Bronchial epithelial cell (primary cell): ENCODE measurements at regions not wholly inside any gene's neighbourhood (a gene's known extent, or its start where the extent isn't known, plus 50 kb on each side); places are given as distances from the start of the nearest gene placed in this dataset.

Experiments used
- DNase-seq: peaks from one replicate; pipeline ENCODE4 v3.0.0-alpha.2; 2010; ENCODE audit warnings: low read depth
- FAIRE-seq: peaks from 2 replicates; lab custom pipeline; 2011; peaks lifted over from hg19 to GRCh38; lab: Jason Lieb, UNC
- H3K27me3 ChIP-seq: 2 replicates; pipeline ENCODE4 v1.5.1; 2011; ENCODE audit warnings: low read length; ENCODE audit not compliant: control insufficient read depth, insufficient read depth
- H3K36me3 ChIP-seq: 2 replicates; pipeline ENCODE4 v1.5.1; 2011; ENCODE audit warnings: low read length; ENCODE audit not compliant: control insufficient read depth, insufficient read depth
- H3K4me3 ChIP-seq: 2 replicates; pipeline ENCODE4 v1.5.1; 2011; ENCODE audit warnings: mild to moderate bottlenecking, low read depth, low read length, control low read depth
- TF ChIP-seq, protein P1 (sequence below): IDR thresholded peaks from 2 replicates; pipeline ENCODE4 v1.5.1; 2011; ENCODE audit warnings: mild to moderate bottlenecking, moderate library complexity, low read length, control low read depth, inconsistent platforms; ENCODE audit not compliant: insufficient read depth, severe bottlenecking

- no peak overlapping the region for H3K4me3 ChIP-seq
- DNase-seq (no peak), FAIRE-seq (no peak)
- no peaks in the 10 kb centered on the region for H3K36me3 ChIP-seq
- H3K27me3 ChIP-seq: no peaks in the 10 kb centered on the region
- TF ChIP-seq, protein P1, sequence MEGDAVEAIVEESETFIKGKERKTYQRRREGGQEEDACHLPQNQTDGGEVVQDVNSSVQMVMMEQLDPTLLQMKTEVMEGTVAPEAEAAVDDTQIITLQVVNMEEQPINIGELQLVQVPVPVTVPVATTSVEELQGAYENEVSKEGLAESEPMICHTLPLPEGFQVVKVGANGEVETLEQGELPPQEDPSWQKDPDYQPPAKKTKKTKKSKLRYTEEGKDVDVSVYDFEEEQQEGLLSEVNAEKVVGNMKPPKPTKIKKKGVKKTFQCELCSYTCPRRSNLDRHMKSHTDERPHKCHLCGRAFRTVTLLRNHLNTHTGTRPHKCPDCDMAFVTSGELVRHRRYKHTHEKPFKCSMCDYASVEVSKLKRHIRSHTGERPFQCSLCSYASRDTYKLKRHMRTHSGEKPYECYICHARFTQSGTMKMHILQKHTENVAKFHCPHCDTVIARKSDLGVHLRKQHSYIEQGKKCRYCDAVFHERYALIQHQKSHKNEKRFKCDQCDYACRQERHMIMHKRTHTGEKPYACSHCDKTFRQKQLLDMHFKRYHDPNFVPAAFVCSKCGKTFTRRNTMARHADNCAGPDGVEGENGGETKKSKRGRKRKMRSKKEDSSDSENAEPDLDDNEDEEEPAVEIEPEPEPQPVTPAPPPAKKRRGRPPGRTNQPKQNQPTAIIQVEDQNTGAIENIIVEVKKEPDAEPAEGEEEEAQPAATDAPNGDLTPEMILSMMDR: no peak
Measured at GRCh38 chr16:86370062-86370461, 140.3 kb upstream of the FOXF1 start.

GRCh38 chr16:86371083-86371803, 139.1 kb upstream of the FOXF1 start:
- no peaks in the 10 kb centered on the region for H3K27me3 ChIP-seq
- DNase-seq: no peak
- no peaks in the 10 kb centered on the region for H3K36me3 ChIP-seq
- TF ChIP-seq, protein P1: no peak
- FAIRE-seq: no peak
- no peak overlapping the region for H3K4me3 ChIP-seq

DNA sequence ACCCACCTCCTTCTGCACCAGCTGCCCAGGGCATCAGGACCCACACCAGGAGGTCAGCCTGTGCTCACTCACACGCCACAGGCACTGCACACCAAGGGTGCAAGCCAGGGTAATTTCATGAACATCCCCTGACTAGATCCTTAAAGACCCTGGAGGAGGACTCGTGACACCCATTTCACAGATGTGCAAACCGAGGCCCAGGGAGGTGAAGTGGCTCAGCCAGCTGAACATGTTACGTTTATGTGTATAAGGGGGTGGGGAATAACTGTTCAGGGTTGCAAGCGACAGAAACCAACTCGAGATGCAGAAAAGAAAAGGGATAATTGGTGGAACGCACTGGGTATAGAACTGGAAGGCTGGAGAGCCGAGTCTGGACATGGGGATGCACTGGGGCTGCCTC, 138.1 kb upstream of the FOXF1 start:
- TF ChIP-seq, protein P1: no peak
- no peaks in the 10 kb centered on the region for H3K27me3 ChIP-seq
- DNase-seq (no peak), FAIRE-seq (no peak)
- no peaks in the 10 kb centered on the region for H3K36me3 ChIP-seq
- H3K4me3 ChIP-seq: no peak overlapping the region

DNA sequence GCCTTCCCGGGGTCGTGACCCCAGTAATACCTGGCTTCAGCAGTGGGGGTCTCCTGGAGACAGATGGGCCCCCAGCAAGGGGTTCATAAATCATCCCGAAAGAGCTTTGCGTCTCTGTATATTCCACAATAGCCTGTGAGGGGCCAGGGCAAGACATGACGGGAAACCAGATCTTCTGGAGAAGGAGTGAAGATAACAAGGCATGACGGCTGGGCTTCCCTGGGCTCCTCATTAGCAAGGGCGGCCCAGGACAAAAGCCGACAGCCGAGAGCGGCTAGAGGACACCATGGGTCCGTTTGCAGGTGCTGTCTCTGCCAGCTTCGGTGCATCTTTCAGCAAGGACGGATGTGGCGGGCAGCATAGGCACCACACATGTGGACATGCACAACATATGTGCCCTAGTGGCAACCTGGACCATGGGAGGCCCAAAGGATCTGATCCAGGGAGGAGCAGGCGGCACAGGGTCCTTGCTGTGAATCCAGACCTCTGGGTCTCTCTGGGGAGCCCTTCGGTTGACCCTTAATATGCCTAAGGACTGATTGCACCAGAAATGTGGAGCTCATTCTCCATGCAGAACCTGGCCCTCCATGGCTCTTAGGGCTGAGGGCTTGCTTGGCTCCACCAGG, 136.9 kb upstream of the FOXF1 start:
- TF ChIP-seq, protein P1: no peak
- Histone ChIP-seq H3K4me3 (no peak overlapping the region), H3K36me3 (no peaks in the 10 kb centered on the region), H3K27me3 (no peaks in the 10 kb centered on the region)
- FAIRE-seq (no peak), DNase-seq (no peak)

- TF ChIP-seq, protein P1: no peak
- Histone ChIP-seq H3K27me3 (no peaks in the 10 kb centered on the region), H3K36me3 (no peaks in the 10 kb centered on the region), H3K4me3 (no peak overlapping the region)
- DNase-seq: no peak
- FAIRE-seq: no peak
Measured at GRCh38 chr16:86374603-86375130, 135.7 kb upstream of the FOXF1 start.

DNA sequence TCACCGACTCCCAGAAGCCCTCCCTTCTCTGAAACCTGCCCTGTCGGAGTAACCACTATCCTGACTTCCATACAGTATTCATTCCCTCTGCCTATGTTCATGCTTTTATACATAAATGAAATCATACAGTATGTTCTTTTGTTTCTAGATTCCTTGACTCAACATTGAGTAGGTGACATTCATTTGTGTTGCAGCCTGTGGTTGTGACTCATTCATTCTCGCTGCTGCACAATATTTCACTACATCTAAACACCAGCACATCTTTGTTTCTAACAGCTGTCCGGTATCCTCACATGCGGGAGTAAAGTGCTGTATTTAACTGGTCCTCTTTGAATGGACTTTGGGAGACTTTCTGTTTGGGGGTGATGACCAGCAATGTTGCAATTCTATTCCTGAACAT, 135.0 kb upstream of the FOXF1 start:
- DNase-seq (no peak), FAIRE-seq (no peak)
- no peaks in the 10 kb centered on the region for H3K27me3 ChIP-seq
- TF ChIP-seq, protein P1: no peak
- H3K4me3 ChIP-seq: no peak overlapping the region
- no peaks in the 10 kb centered on the region for H3K36me3 ChIP-seq
